ENCODE measurements at regions not wholly inside any gene's neighbourhood (a gene's known extent, or its start where the extent isn't known, plus 50 kb on each side); places are given as distances from the start of the nearest gene placed in this dataset.

DNA sequence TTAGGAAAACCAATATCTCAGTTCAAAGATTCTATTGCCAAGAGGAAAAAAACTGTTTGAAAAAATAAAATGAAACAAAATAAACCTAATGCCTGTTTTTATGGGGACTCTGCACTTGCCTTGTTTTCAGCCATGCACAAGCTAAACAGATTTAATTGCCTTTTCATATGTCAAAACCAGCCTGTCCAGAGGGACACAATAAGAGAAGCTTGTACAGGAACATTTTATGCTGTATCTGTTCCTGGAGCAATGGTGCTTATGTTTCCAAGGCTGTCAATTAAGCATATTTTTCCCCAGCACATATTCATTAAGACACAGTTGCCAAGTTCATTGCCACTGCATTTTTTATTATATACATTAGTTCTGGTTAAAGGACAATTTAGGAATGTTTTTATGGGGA lies 470.9 kb downstream of the LRRIQ3 start:
- TF ChIP-seq, protein P1, sequence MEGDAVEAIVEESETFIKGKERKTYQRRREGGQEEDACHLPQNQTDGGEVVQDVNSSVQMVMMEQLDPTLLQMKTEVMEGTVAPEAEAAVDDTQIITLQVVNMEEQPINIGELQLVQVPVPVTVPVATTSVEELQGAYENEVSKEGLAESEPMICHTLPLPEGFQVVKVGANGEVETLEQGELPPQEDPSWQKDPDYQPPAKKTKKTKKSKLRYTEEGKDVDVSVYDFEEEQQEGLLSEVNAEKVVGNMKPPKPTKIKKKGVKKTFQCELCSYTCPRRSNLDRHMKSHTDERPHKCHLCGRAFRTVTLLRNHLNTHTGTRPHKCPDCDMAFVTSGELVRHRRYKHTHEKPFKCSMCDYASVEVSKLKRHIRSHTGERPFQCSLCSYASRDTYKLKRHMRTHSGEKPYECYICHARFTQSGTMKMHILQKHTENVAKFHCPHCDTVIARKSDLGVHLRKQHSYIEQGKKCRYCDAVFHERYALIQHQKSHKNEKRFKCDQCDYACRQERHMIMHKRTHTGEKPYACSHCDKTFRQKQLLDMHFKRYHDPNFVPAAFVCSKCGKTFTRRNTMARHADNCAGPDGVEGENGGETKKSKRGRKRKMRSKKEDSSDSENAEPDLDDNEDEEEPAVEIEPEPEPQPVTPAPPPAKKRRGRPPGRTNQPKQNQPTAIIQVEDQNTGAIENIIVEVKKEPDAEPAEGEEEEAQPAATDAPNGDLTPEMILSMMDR (IDR thresholded peaks at IDR 0.05) = no peak
- TF ChIP-seq EZH2 (IDR thresholded peaks at IDR 0.05; ENCODE audit: borderline replicate concordance, insufficient read depth, low read depth, low read length, poor library complexity, severe bottlenecking) = no peak

Measured in B cell (primary cell).